HepG2 (cell line): ENCODE measurements at regions not wholly inside any gene's neighbourhood (a gene's known extent, or its start where the extent isn't known, plus 50 kb on each side); places are given as distances from the start of the nearest gene placed in this dataset.

Experiments used
- ATAC-seq: fragments of 200-7000 bp; cut with Tn5 transposase; 3 replicates; pipeline ENCODE4 v1.9.1; 2020; ENCODE audit warnings: mild to moderate bottlenecking, moderate library complexity
- BruUV-seq: library from RNA; stranded (reverse); fragments of 400-500 nt; replicated peaks from 2 replicates; lab custom pipeline; 2021; lab: Mats Ljungman, UMichigan
- CTCF ChIA-PET: fragments of 300-600 bp; formaldehyde crosslinking; extraction: SDS; loops from one replicate; lab custom pipeline; 2021; ENCODE audit warnings: low total read pairs, inconsistent platforms, low intra/inter-chr PET ratio; lab: Yijun Ruan, JAX
- POLR2A ChIA-PET: fragments of 350-600 bp; sonication (Branson Sonifier 250); formaldehyde crosslinking; loops from one replicate; lab custom pipeline; 2020; ENCODE audit warnings: antibody characterized with exemption, inconsistent platforms; lab: Yijun Ruan, JAX
- DNase-seq: peaks from one replicate; pipeline ENCODE4 v3.0.0-alpha.2; 2015; ENCODE audit warnings: low spot score
- FAIRE-seq: peaks from 3 replicates; lab custom pipeline; 2011; peaks lifted over from hg19 to GRCh38; lab: Jason Lieb, UNC
- H2AFZ ChIP-seq: one replicate; pipeline ENCODE4 v1.6.1; 2011; ENCODE audit warnings: low read length, inconsistent platforms
- H3K27ac ChIP-seq: fragments of 300-600 bp; 3 replicates; pipeline ENCODE4 v1.8.0; 2011; ENCODE audit warnings: mixed run types, mild to moderate bottlenecking, mixed read lengths, low read length, inconsistent platforms; ENCODE audit not compliant: insufficient read depth; ENCODE audit errors: extremely low read length
- H3K27me3 ChIP-seq, 2 experiments: fragments of 200-600 bp in 1 of 2; 2 replicates in 1 of 2; 3 replicates in 1 of 2; pipeline versions ENCODE4 v1.6.0 to v1.8.0; 2011; ENCODE audit warnings: low read length in 2 of 2, mild to moderate bottlenecking in 2 of 2, moderate library complexity in 2 of 2, inconsistent platforms in 1 of 2; ENCODE audit not compliant: insufficient read depth in 2 of 2, control insufficient read depth in 1 of 2
- H3K36me3 ChIP-seq, 2 experiments: fragments of 200-600 bp in 1 of 2; replicated peaks in 1 of 2; 2 replicates in 1 of 2; 3 replicates in 1 of 2; pipeline versions ENCODE4 v1.5.1 to v1.8.0; 2011; ENCODE audit warnings: low read length in 2 of 2, inconsistent platforms in 1 of 2; ENCODE audit not compliant: insufficient read depth in 2 of 2, control insufficient read depth in 1 of 2
- H3K4me1 ChIP-seq: 2 replicates; pipeline ENCODE4 v1.5.1; 2012; ENCODE audit warnings: low read length, inconsistent platforms; ENCODE audit not compliant: insufficient read depth
- H3K4me2 ChIP-seq: 2 replicates; pipeline ENCODE4 v1.6.0; 2011; ENCODE audit warnings: low read depth, low read length, inconsistent platforms
- H3K4me3 ChIP-seq, 3 experiments: fragments of 200-600 bp in 1 of 3; sonication (generic), shearing (Covaris generic) in 1 of 3; replicated peaks in 1 of 3; 2 replicates each; pipeline ENCODE4 v1.5.1; 2011 to 2016; ENCODE audit warnings: low read length in 3 of 3, inconsistent platforms in 2 of 3, low read depth in 2 of 3, mild to moderate bottlenecking in 2 of 3, control low read depth in 1 of 3, mixed read lengths in 1 of 3; ENCODE audit not compliant: insufficient read depth in 1 of 3
- H3K79me2 ChIP-seq: one replicate; pipeline ENCODE4 v1.6.1; 2011; ENCODE audit warnings: low read length, inconsistent platforms; ENCODE audit not compliant: insufficient read depth
- H3K9ac ChIP-seq: 2 replicates; pipeline ENCODE4 v1.6.0; 2011; ENCODE audit warnings: mild to moderate bottlenecking, low read depth, low read length, inconsistent platforms; ENCODE audit not compliant: insufficient read depth
- H3K9me3 ChIP-seq: 2 replicates; pipeline ENCODE4 v1.5.1; 2012; ENCODE audit warnings: mild to moderate bottlenecking, low read length
- H4K20me1 ChIP-seq: 2 replicates; pipeline ENCODE4 v1.6.0; 2011; ENCODE audit warnings: inconsistent platforms, mild to moderate bottlenecking, low read length, moderate library complexity; ENCODE audit not compliant: insufficient read depth
- CAMTA2 ChIP-seq: sonication (generic); formaldehyde crosslinking; IDR thresholded peaks from 2 replicates; pipeline ENCODE4 v1.4.0; 2020; ENCODE audit warnings: mild to moderate bottlenecking, missing genetic modification reagents, borderline replicate concordance
- GABPB1 ChIP-seq: IDR thresholded peaks from 2 replicates; pipeline ENCODE4 v1.6.1; 2016; ENCODE audit warnings: mild to moderate bottlenecking, missing genetic modification reagents, moderate library complexity, missing compliant biosample characterization
- KDM6A ChIP-seq: IDR thresholded peaks from 2 replicates; pipeline ENCODE4 v1.6.1; 2016; ENCODE audit warnings: low read depth
- MTA3 ChIP-seq: sonication (generic); formaldehyde crosslinking; IDR thresholded peaks from 2 replicates; pipeline ENCODE4 v1.4.0; 2020; ENCODE audit warnings: missing genetic modification reagents
- NFIC ChIP-seq: IDR thresholded peaks from 2 replicates; pipeline ENCODE4 v1.6.1; 2012; ENCODE audit warnings: mild to moderate bottlenecking, low read length, inconsistent platforms
- TRAFD1 ChIP-seq: sonication (generic); formaldehyde crosslinking; IDR thresholded peaks from 2 replicates; pipeline ENCODE4 v1.5.1; 2020; ENCODE audit warnings: missing genetic modification reagents, mild to moderate bottlenecking, borderline replicate concordance
- ZBTB7A ChIP-seq: sonication (generic); formaldehyde crosslinking; IDR thresholded peaks from 2 replicates; pipeline ENCODE4 v1.8.0; 2022; ENCODE audit warnings: mild to moderate bottlenecking, missing genetic modification reagents
- ZNF34 ChIP-seq: sonication (generic); formaldehyde crosslinking; IDR thresholded peaks from 2 replicates; pipeline ENCODE4 v1.4.0; 2020; ENCODE audit warnings: mild to moderate bottlenecking, missing genetic modification reagents, borderline replicate concordance
- ZNF350 ChIP-seq: sonication (generic); formaldehyde crosslinking; IDR thresholded peaks from 2 replicates; pipeline ENCODE4 v1.4.0; 2020; ENCODE audit warnings: mild to moderate bottlenecking, low read depth, missing genetic modification reagents, borderline replicate concordance
- ZSCAN21 ChIP-seq: sonication (generic); formaldehyde crosslinking; IDR thresholded peaks from 2 replicates; pipeline ENCODE4 v1.8.0; 2022; ENCODE audit warnings: mild to moderate bottlenecking, missing genetic modification reagents, moderate library complexity, borderline replicate concordance
- WGBS: methylation state at CpG from one replicate; pipeline ENCODE4 v1.1.6; 2017; ENCODE audit warnings: low lambda C conversion rate; 5-methylcytosine and 5-hydroxymethylcytosine counted together
- in situ Hi-C: cut with HindIII; loops from 2 replicates; pipeline ENCODE4 v1.10.0; 2017; ENCODE audit warnings: low pct_unique_long_range_greater_than_20kb; ENCODE audit not compliant: extremely low pct_ligation_motif_present
- intact Hi-C: fragments of 100-400 bp; cut with micrococcal nuclease; formaldehyde crosslinking; loops from one replicate; pipeline ENCODE4 v1.10.0; 2022; ENCODE audit not compliant: unreplicated experiment
- TF ChIP-seq, protein P1 (sequence below): fragments of 450-650 bp; IDR thresholded peaks from 2 replicates; pipeline ENCODE4 v1.6.1; 2017

DNA sequence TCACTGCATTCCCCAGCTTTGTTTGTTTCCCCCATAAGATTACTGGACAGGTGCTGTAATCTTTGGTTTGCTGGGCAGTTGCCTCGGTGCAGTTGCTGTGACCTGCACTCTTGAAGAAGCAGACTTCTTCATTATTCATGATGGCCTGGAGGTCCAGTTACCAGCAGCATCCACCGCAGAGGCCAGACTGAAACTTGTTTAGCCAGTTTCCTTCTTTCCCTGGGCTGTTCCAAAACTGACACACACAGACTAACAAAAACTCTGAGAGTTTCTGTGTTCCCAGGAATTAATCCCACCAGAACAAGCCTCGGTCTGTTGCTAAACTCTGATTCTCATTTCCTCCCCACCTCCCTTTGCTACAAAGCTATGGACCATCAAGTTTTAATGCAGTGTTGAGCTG, 144.1 kb downstream of the QRSL1 start:
- Histone ChIP-seq H3K4me3 (no peak overlapping the region), H3K36me3 (no peaks in the 10 kb centered on the region), H3K9ac (no peak overlapping the region), H3K27ac (no peak overlapping the region), H4K20me1 (no peaks in the 10 kb centered on the region), H3K4me2 (no peak overlapping the region), H3K27me3 (no peaks in the 10 kb centered on the region), H3K4me1 (no peaks in the 10 kb centered on the region), H2AFZ (no peak overlapping the region), H3K79me2 (no peaks in the 10 kb centered on the region), H3K9me3 (peaks cover 5% of the 10 kb centered on the region; the same call in 1 of the 2 replicates)
- FAIRE-seq (no peak), ATAC-seq (no peak), DNase-seq (no peak)
- in situ Hi-C loops: no loop called here
- POLR2A ChIA-PET: no interaction called here
- TF ChIP-seq CAMTA2 (no peak), ZNF350 (no peak), NFIC (no peak), GABPB1 (CRISPR knock-in tag) (no peak), ZSCAN21 (CRISPR knock-in tag) (no peak), TRAFD1 (CRISPR knock-in tag) (no peak), MTA3 (CRISPR knock-in tag) (no peak), KDM6A (CRISPR knock-in tag) (no peak), ZNF34 (CRISPR knock-in tag) (no peak), ZBTB7A (CRISPR knock-in tag) (no peak)
- TF ChIP-seq, protein P1, sequence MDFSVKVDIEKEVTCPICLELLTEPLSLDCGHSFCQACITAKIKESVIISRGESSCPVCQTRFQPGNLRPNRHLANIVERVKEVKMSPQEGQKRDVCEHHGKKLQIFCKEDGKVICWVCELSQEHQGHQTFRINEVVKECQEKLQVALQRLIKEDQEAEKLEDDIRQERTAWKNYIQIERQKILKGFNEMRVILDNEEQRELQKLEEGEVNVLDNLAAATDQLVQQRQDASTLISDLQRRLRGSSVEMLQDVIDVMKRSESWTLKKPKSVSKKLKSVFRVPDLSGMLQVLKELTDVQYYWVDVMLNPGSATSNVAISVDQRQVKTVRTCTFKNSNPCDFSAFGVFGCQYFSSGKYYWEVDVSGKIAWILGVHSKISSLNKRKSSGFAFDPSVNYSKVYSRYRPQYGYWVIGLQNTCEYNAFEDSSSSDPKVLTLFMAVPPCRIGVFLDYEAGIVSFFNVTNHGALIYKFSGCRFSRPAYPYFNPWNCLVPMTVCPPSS: no peak
- CTCF ChIA-PET: no interaction called here
- 78% methylated on average over 3 of the region's 3 CpGs for WGBS
- no TSS peak for BruUV-seq
- intact Hi-C loops: no loop called here
